H9 (cell line): ENCODE measurements at regions not wholly inside any gene's neighbourhood (a gene's known extent, or its start where the extent isn't known, plus 50 kb on each side); places are given as distances from the start of the nearest gene placed in this dataset.

Experiments
- DNase-seq: peaks from one replicate; pipeline ENCODE4 v3.0.0-alpha.2; 2017
- H2AFZ ChIP-seq: one replicate; pipeline ENCODE4 v1.6.1; 2013; ENCODE audit warnings: mild to moderate bottlenecking, low read length, control low read depth, moderate library complexity
- H2AK5ac ChIP-seq: 2 replicates; pipeline ENCODE4 v1.6.1; 2013; ENCODE audit warnings: low read length, control low read depth, mixed read lengths; ENCODE audit not compliant: insufficient read length
- H2BK120ac ChIP-seq: one replicate; pipeline ENCODE4 v1.6.1; 2013; ENCODE audit warnings: low read depth, mild to moderate bottlenecking, low read length, control low read depth, inconsistent platforms; ENCODE audit not compliant: poor library complexity, severe bottlenecking
- H2BK12ac ChIP-seq: 2 replicates; pipeline ENCODE4 v1.6.1; 2013; ENCODE audit warnings: low read length, control low read depth, mixed read lengths, low read depth; ENCODE audit not compliant: insufficient read length
- H2BK15ac ChIP-seq: 2 replicates; pipeline ENCODE4 v1.6.1; 2013; ENCODE audit warnings: low read depth, low read length, control low read depth
- H2BK20ac ChIP-seq: one replicate; pipeline ENCODE4 v1.6.1; 2013; ENCODE audit warnings: low read depth, mild to moderate bottlenecking, low read length, control low read depth, inconsistent platforms; ENCODE audit not compliant: poor library complexity, severe bottlenecking
- H2BK5ac ChIP-seq: 2 replicates; pipeline ENCODE4 v1.6.1; 2013; ENCODE audit warnings: low read length, control low read depth, mixed read lengths; ENCODE audit not compliant: insufficient read length
- H3K14ac ChIP-seq: 2 replicates; pipeline ENCODE4 v1.6.1; 2013; ENCODE audit warnings: low read length, control low read depth; ENCODE audit not compliant: insufficient read depth
- H3K18ac ChIP-seq: 2 replicates; pipeline ENCODE4 v1.6.1; 2013; ENCODE audit warnings: low read depth, mild to moderate bottlenecking, mixed read lengths, low read length, control low read depth; ENCODE audit not compliant: insufficient read length
- H3K23ac ChIP-seq: 2 replicates; pipeline ENCODE4 v1.6.1; 2013; ENCODE audit warnings: low read length, control low read depth, mixed read lengths, low read depth; ENCODE audit not compliant: insufficient read length
- H3K23me2 ChIP-seq: 2 replicates; pipeline ENCODE4 v1.6.1; 2013; ENCODE audit warnings: low read depth, mild to moderate bottlenecking, mixed read lengths, low read length, control low read depth; ENCODE audit not compliant: insufficient read length, poor library complexity, severe bottlenecking
- H3K27ac ChIP-seq: 2 replicates; pipeline ENCODE4 v1.5.1; 2013; ENCODE audit warnings: low read length, control low read depth, mixed read lengths, low read depth; ENCODE audit not compliant: insufficient read length
- H3K27me3 ChIP-seq: 2 replicates; pipeline ENCODE4 v1.6.1; 2013; ENCODE audit warnings: low read length, control low read depth, inconsistent platforms; ENCODE audit not compliant: insufficient read depth
- H3K4ac ChIP-seq: 2 replicates; pipeline ENCODE4 v1.6.1; 2013; ENCODE audit warnings: low read depth, mild to moderate bottlenecking, control low read depth, inconsistent platforms, low read length, moderate library complexity
- H3K4me1 ChIP-seq: 2 replicates; pipeline ENCODE4 v1.6.1; 2013; ENCODE audit warnings: low read length, control low read depth, inconsistent platforms; ENCODE audit not compliant: insufficient read depth
- H3K4me2 ChIP-seq: 2 replicates; pipeline ENCODE4 v1.6.1; 2013; ENCODE audit warnings: low read length, control low read depth, mixed read lengths; ENCODE audit not compliant: insufficient read length, insufficient read depth
- H3K56ac ChIP-seq: 2 replicates; pipeline ENCODE4 v1.6.1; 2013; ENCODE audit warnings: low read depth, mild to moderate bottlenecking, mixed read lengths, low read length, control low read depth; ENCODE audit not compliant: insufficient read length
- H3K79me1 ChIP-seq: 2 replicates; pipeline ENCODE4 v1.6.1; 2013; ENCODE audit warnings: low read depth, mild to moderate bottlenecking, moderate library complexity, low read length, control low read depth, inconsistent platforms; ENCODE audit not compliant: insufficient read depth, poor library complexity, severe bottlenecking
- H3K79me2 ChIP-seq: 2 replicates; pipeline ENCODE4 v1.6.1; 2013; ENCODE audit warnings: low read length, control low read depth, inconsistent platforms; ENCODE audit not compliant: insufficient read depth
- H3K9ac ChIP-seq: 2 replicates; pipeline ENCODE4 v1.6.1; 2013; ENCODE audit warnings: low read length, control low read depth, mixed read lengths; ENCODE audit not compliant: insufficient read length; ENCODE audit errors: extremely low read depth
- H3K9me3 ChIP-seq: one replicate; pipeline ENCODE4 v1.6.1; 2013; ENCODE audit warnings: low read depth, low read length, inconsistent platforms; ENCODE audit not compliant: control insufficient read depth
- H3T11ph ChIP-seq: one replicate; pipeline ENCODE4 v1.6.1; 2013; ENCODE audit warnings: mild to moderate bottlenecking, low read length, control low read depth, inconsistent platforms
- H4K20me1 ChIP-seq: one replicate; pipeline ENCODE4 v1.6.1; 2013; ENCODE audit not compliant: control insufficient read depth, insufficient read length, insufficient read depth
- H4K5ac ChIP-seq: 2 replicates; pipeline ENCODE4 v1.6.1; 2013; ENCODE audit warnings: low read depth, mild to moderate bottlenecking, mixed read lengths, low read length, control low read depth; ENCODE audit not compliant: insufficient read length
- H4K8ac ChIP-seq: replicated peaks from 2 replicates; pipeline ENCODE4 v1.6.1; 2013; ENCODE audit warnings: low read length, control low read depth, mixed read lengths, low read depth; ENCODE audit not compliant: insufficient read length
- H4K91ac ChIP-seq: 2 replicates; pipeline ENCODE4 v1.6.1; 2013; ENCODE audit warnings: low read depth, mild to moderate bottlenecking, moderate library complexity, mixed read lengths, low read length, control low read depth; ENCODE audit not compliant: insufficient read length
- H3K27ac Mint-ChIP-seq, 3 experiments: 2 replicates in 2 of 3; 3 replicates in 1 of 3; pipeline ENCODE4 v1.8.0; 2020 to 2021; ENCODE audit warnings: mixed read lengths in 3 of 3, mild to moderate bottlenecking in 1 of 3, moderate library complexity in 1 of 3
- H3K27me3 Mint-ChIP-seq: 2 replicates; pipeline ENCODE4 v1.8.0; 2021; ENCODE audit warnings: low read depth, mild to moderate bottlenecking, moderate library complexity, mixed read lengths
- H3K36me3 Mint-ChIP-seq, 3 experiments: 2 replicates in 2 of 3; 3 replicates in 1 of 3; pipeline ENCODE4 v1.8.0; 2020 to 2021; ENCODE audit warnings: low read depth in 3 of 3, mixed read lengths in 3 of 3; ENCODE audit not compliant: insufficient read depth in 1 of 3
- H3K4me1 Mint-ChIP-seq, 2 experiments: 2 replicates each; pipeline ENCODE4 v1.8.0; 2020; ENCODE audit warnings: mixed read lengths in 2 of 2
- H3K4me3 Mint-ChIP-seq, 2 experiments: 2 replicates in 1 of 2; 3 replicates in 1 of 2; pipeline ENCODE4 v1.8.0; 2020 to 2021; ENCODE audit warnings: mild to moderate bottlenecking in 2 of 2, mixed read lengths in 2 of 2, moderate library complexity in 1 of 2
- H3K9me3 Mint-ChIP-seq, 2 experiments: 2 replicates in 1 of 2; 3 replicates in 1 of 2; pipeline ENCODE4 v1.8.0; 2020; ENCODE audit warnings: mild to moderate bottlenecking in 2 of 2, mixed read lengths in 2 of 2, moderate library complexity in 1 of 2
- CTCF ChIP-seq: fragments of 200-600 bp; sonication (generic); conservative IDR thresholded peaks from 3 replicates; pipeline ENCODE4 v1.8.0; 2021; ENCODE audit warnings: antibody characterized with exemption, mild to moderate bottlenecking
- WGBS: extraction: QIAGEN DNeasy Blood & Tissue Kit; methylation state at CpG from one replicate; pipeline ENCODE4 v1.1.7; 2013; ENCODE audit warnings: missing lambda C conversion rate, low lambda C conversion rate, mixed read lengths; ENCODE audit not compliant: insufficient read length; ENCODE audit errors: extremely low coverage; 5-methylcytosine and 5-hydroxymethylcytosine counted together

- Histone ChIP-seq H3K14ac (no peak overlapping the region), H3K4me2 (no peak overlapping the region), H3K18ac (no peak overlapping the region), H3K23me2 (no peaks in the 10 kb centered on the region), H3K79me2 (no peaks in the 10 kb centered on the region), H3K23ac (no peak overlapping the region), H3K27ac (no peak overlapping the region), H3K56ac (no peak overlapping the region), H2BK15ac (no peak overlapping the region), H3K4me1 (no peaks in the 10 kb centered on the region), H3K79me1 (no peaks in the 10 kb centered on the region), H3T11ph (no peak overlapping the region), H2AK5ac (no peak overlapping the region), H4K91ac (no peak overlapping the region), H2AFZ (no peak overlapping the region), H3K9me3 (no peaks in the 10 kb centered on the region), H3K9ac (no peak overlapping the region), H3K27me3 (no peaks in the 10 kb centered on the region), H2BK5ac (no peak overlapping the region), H2BK20ac (no peak overlapping the region), H2BK120ac (no peak overlapping the region), H3K4ac (no peak overlapping the region), H4K20me1 (no peaks in the 10 kb centered on the region), H4K8ac (no peak overlapping the region), H4K5ac (no peak overlapping the region), H2BK12ac (no peak overlapping the region)
- H3K4me1 Mint-ChIP-seq, result peaks cover 10% of the 10 kb centered on the region in 2 experiments; a peak in 3 of 4 replicates
- H3K36me3 Mint-ChIP-seq, result no peaks in the 10 kb centered on the region; a peak in 1 of 7 replicates
- no peak for DNase-seq
- H3K27ac Mint-ChIP-seq, result peak overlapping the region in 1 of 3 experiments; percentile 85; a peak in 1 of 7 replicates
- no peaks in the 10 kb centered on the region for H3K27me3 Mint-ChIP-seq
- no CpG with 5 or more reads among the region's 15 CpGs for WGBS
- H3K9me3 Mint-ChIP-seq, result no peaks in the 10 kb centered on the region
- TF ChIP-seq CTCF, result no peak
- no peak overlapping the region for H3K4me3 Mint-ChIP-seq
Measured at GRCh38 chr4:26227601-26228229, 93.1 kb upstream of the RBPJ start.
